Activated CD4-positive, alpha-beta memory T cell treated with anti-CD3 and anti-CD28 coated beads for 36 hours (primary cell): ENCODE measurements at regions not wholly inside any gene's neighbourhood (a gene's known extent, or its start where the extent isn't known, plus 50 kb on each side); places are given as distances from the start of the nearest gene placed in this dataset.

Source experiments
- CTCF ChIA-PET: fragments of 350-600 bp; sonication (Branson Sonifier 250); formaldehyde crosslinking; loops from one replicate; lab custom pipeline; 2021; ENCODE audit warnings: antibody characterized with exemption, inconsistent platforms; lab: Charles Lee
- POLR2A ChIA-PET: fragments of 350-600 bp; sonication (Branson Sonifier 250); formaldehyde crosslinking; loops from one replicate; lab custom pipeline; 2021; ENCODE audit warnings: antibody characterized with exemption; lab: Charles Lee
- DNase-seq: peaks from one replicate; pipeline ENCODE4 v3.0.0-alpha.2; 2020
- H3K27ac Mint-ChIP-seq: one replicate; pipeline ENCODE4 v1.8.0; 2021; ENCODE audit warnings: mixed read lengths
- H3K27me3 Mint-ChIP-seq: one replicate; pipeline ENCODE4 v1.8.0; 2021; ENCODE audit warnings: mixed read lengths
- H3K36me3 Mint-ChIP-seq: one replicate; pipeline ENCODE4 v1.8.0; 2021; ENCODE audit warnings: mixed read lengths
- H3K4me1 Mint-ChIP-seq: one replicate; pipeline ENCODE4 v1.8.0; 2021; ENCODE audit warnings: low read depth, mixed read lengths
- H3K4me3 Mint-ChIP-seq: one replicate; pipeline ENCODE4 v1.8.0; 2021; ENCODE audit warnings: mild to moderate bottlenecking, mixed read lengths
- H3K9me3 Mint-ChIP-seq: one replicate; pipeline ENCODE4 v1.8.0; 2021; ENCODE audit warnings: mixed read lengths
- intact Hi-C: fragments of 100-400 bp; cut with micrococcal nuclease; formaldehyde crosslinking; loops from one replicate; pipeline ENCODE4 v1.15.1; 2023

GRCh38 chr7:46549892-46550639 lies 629.0 kb upstream of the IGFBP3 start:
- peaks cover 3% of the 10 kb centered on the region for H3K9me3 Mint-ChIP-seq
- no peak overlapping the region for H3K4me3 Mint-ChIP-seq
- ChIA-PET CTCF (no interaction called here), POLR2A (no interaction called here)
- no peaks in the 10 kb centered on the region for H3K27me3 Mint-ChIP-seq
- no peaks in the 10 kb centered on the region for H3K4me1 Mint-ChIP-seq
- no peak overlapping the region for H3K27ac Mint-ChIP-seq
- intact Hi-C loops = no loop called here
- H3K36me3 Mint-ChIP-seq = no peaks in the 10 kb centered on the region
- no peak for DNase-seq

DNA sequence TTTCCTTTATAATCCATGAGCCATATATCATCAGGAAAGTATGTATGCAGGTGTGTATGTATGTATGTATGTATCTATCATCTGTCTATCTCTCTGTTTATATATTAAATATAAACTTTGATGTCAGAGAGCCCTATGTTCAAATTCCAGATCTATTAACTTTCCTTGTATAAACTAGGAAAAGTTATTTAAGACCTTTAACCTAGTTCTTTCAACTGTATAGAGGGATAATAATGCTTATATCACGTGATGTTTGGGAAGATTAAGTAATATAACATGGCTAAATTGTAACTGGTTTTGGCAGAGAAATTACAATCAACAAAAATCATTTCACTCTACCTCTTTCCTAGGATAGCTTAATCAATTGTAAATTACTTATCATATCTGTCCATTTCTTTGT lies 628.3 kb upstream of the IGFBP3 start:
- ChIA-PET POLR2A (no interaction called here), CTCF (no interaction called here)
- no peak overlapping the region for H3K4me3 Mint-ChIP-seq
- H3K27me3 Mint-ChIP-seq = no peaks in the 10 kb centered on the region
- intact Hi-C loops = no loop called here
- no peaks in the 10 kb centered on the region for H3K4me1 Mint-ChIP-seq
- DNase-seq = no peak
- no peaks in the 10 kb centered on the region for H3K36me3 Mint-ChIP-seq
- H3K9me3 Mint-ChIP-seq = peaks cover 3% of the 10 kb centered on the region
- no peak overlapping the region for H3K27ac Mint-ChIP-seq

GRCh38 chr7:46547044-46547443 lies 626.0 kb upstream of the IGFBP3 start:
- CTCF ChIA-PET = no interaction called here
- POLR2A ChIA-PET = no interaction called here

DNA sequence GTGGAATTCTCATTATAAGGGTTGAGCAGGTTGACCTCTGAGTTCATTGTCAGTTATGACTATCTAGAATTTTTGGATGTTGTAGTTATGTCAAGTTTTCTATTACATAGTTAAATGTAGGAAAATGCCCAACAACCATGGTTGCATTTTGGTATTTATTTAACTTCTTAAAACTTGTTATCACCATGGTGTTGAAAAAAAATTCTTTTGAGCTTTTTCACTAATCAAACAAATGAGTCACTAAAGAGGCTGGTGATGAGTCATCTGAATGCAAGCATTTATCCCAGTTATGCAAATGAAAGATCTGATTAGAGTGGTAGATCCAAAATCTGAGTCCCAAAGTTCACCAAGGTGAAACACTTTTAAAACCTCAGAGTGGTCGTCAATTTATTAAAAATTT lies 624.7 kb upstream of the IGFBP3 start:
- no peak overlapping the region for H3K27ac Mint-ChIP-seq
- CTCF ChIA-PET = no interaction called here

More at GRCh38 chr7:46547044-46547443, 626.0 kb upstream of the IGFBP3 start:
- no peaks in the 10 kb centered on the region for H3K4me1 Mint-ChIP-seq
- no peak overlapping the region for H3K27ac Mint-ChIP-seq
- intact Hi-C loops = no loop called here
- peaks cover 3% of the 10 kb centered on the region for H3K9me3 Mint-ChIP-seq
- no peaks in the 10 kb centered on the region for H3K27me3 Mint-ChIP-seq
- no peaks in the 10 kb centered on the region for H3K36me3 Mint-ChIP-seq
- H3K4me3 Mint-ChIP-seq = no peak overlapping the region
- no peak for DNase-seq

GRCh38 chr7:46544396-46545008 lies 623.4 kb upstream of the IGFBP3 start:
- no peaks in the 10 kb centered on the region for H3K36me3 Mint-ChIP-seq
- H3K27me3 Mint-ChIP-seq = no peaks in the 10 kb centered on the region
- POLR2A ChIA-PET = no interaction called here
- intact Hi-C loops = no loop called here
- no peaks in the 10 kb centered on the region for H3K4me1 Mint-ChIP-seq
- DNase-seq = no peak
- H3K9me3 Mint-ChIP-seq = no peaks in the 10 kb centered on the region
- no peak overlapping the region for H3K4me3 Mint-ChIP-seq
- CTCF ChIA-PET = no interaction called here
- H3K27ac Mint-ChIP-seq = no peak overlapping the region

More for the DNA sequence above, 624.7 kb upstream of the IGFBP3 start:
- intact Hi-C loops = no loop called here
- Mint-ChIP-seq H3K36me3 (no peaks in the 10 kb centered on the region), H3K4me1 (no peaks in the 10 kb centered on the region), H3K27me3 (no peaks in the 10 kb centered on the region), H3K9me3 (peaks cover 3% of the 10 kb centered on the region), H3K4me3 (no peak overlapping the region)
- DNase-seq = no peak
- POLR2A ChIA-PET = no interaction called here

GRCh38 chr7:46542076-46542475 lies 621.0 kb upstream of the IGFBP3 start:
- Mint-ChIP-seq H3K4me1 (no peaks in the 10 kb centered on the region), H3K36me3 (no peaks in the 10 kb centered on the region), H3K4me3 (no peak overlapping the region), H3K27me3 (no peaks in the 10 kb centered on the region), H3K27ac (no peak overlapping the region), H3K9me3 (no peaks in the 10 kb centered on the region)
- intact Hi-C loops = no loop called here
- CTCF ChIA-PET = no interaction called here
- no peak for DNase-seq
- POLR2A ChIA-PET = no interaction called here

- no peaks in the 10 kb centered on the region for H3K36me3 Mint-ChIP-seq
- POLR2A ChIA-PET = no interaction called here
- no peak for DNase-seq
- no peaks in the 10 kb centered on the region for H3K4me1 Mint-ChIP-seq
- H3K9me3 Mint-ChIP-seq = peaks cover 2% of the 10 kb centered on the region
- CTCF ChIA-PET = no interaction called here
- H3K27me3 Mint-ChIP-seq = no peaks in the 10 kb centered on the region
- intact Hi-C loops = no loop called here
- H3K27ac Mint-ChIP-seq = no peak overlapping the region
- H3K4me3 Mint-ChIP-seq = no peak overlapping the region
These were observed 618.9 kb upstream of the IGFBP3 start for GRCh38 chr7:46539892-46540483.

DNA sequence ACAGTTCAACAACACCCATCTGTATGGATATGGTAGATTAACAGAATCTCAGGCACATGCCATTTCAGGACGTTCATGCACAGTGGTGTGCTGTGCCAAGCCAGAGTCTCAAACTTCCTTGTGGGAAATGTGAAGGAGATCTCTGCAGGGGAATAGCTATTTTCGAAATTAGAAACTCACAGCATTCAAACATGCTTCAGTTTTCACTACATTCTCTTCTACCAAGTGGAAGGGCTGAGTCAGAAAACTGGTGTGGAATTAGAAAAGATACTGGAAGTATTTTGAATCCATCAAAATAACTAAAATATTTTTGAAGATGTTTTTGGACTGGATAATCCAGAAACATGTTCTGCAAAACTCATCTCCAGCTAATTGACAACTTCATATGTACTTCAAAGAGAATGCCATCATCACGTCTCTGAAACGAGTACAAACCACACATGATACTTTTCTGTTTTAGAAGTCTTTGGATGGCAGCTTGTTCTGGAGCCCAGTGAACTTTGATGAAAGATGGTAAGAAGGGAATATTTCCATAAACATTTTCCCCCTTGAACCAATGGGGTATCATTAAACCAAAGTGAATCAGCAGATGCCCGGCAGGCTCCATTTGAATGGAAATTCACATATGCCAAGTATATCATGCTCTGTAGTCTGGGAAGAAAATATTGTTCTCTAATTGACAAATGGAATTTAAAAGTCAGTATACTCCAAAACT lies 616.3 kb upstream of the IGFBP3 start:
- POLR2A ChIA-PET = no interaction called here
- Mint-ChIP-seq H3K27me3 (no peaks in the 10 kb centered on the region), H3K27ac (no peak overlapping the region), H3K4me3 (no peak overlapping the region), H3K9me3 (peaks cover 2% of the 10 kb centered on the region), H3K36me3 (no peaks in the 10 kb centered on the region), H3K4me1 (no peaks in the 10 kb centered on the region)
- intact Hi-C loops = no loop called here
- no peak for DNase-seq
- CTCF ChIA-PET = no interaction called here

DNA sequence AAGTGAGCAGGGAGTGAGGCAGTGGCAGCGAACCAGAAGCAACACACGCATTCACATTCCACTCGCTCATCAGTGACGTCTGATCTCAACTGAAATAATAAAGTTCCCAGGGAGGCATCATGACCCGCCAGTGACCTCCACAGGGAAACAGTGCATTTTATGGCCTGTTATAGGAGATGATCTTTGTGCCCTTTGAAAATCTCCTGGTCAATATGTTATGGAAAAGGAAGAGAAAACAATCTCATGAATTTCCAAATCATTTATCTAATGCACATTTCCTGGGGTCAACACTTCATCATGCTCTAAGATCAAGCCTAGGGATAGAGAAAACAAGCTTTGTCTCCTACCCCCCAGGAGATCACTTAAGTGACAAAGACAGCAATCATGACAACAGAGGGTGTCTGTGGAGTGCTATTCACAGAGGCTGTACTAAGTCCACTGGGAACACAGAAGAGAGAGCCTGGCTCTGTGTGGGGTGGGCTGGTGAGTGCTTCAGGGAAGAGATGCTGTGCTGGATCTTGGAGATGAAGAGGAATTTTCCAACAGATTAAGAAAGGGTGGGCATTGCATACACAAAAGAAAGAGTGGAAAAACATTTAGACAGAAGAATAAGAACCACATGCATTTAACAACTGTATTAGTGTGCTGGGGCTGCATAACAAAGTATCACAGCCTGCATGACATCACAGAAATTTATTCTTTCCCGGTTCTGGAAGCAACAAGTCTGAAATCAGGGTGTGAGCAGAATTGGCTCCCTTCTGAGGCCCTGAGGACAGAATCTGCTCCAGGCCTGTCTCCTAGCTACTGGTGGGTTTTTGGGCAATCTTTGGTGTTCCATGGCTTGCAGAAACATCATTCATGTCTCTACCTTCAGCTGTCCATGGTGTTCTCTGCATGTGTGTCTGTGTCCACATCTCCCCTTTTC lies 613.9 kb upstream of the IGFBP3 start:
- no peak overlapping the region for H3K27ac Mint-ChIP-seq
- intact Hi-C loops = no loop called here
- no peaks in the 10 kb centered on the region for H3K27me3 Mint-ChIP-seq
- no peak for DNase-seq
- H3K4me1 Mint-ChIP-seq = no peaks in the 10 kb centered on the region
- no peak overlapping the region for H3K4me3 Mint-ChIP-seq
- CTCF ChIA-PET = no interaction called here
- peaks cover 2% of the 10 kb centered on the region for H3K9me3 Mint-ChIP-seq
- no peaks in the 10 kb centered on the region for H3K36me3 Mint-ChIP-seq
- POLR2A ChIA-PET = no interaction called here

GRCh38 chr7:46533946-46534345 lies 612.9 kb upstream of the IGFBP3 start:
- no peaks in the 10 kb centered on the region for H3K4me1 Mint-ChIP-seq
- POLR2A ChIA-PET = no interaction called here
- H3K9me3 Mint-ChIP-seq = peaks cover 3% of the 10 kb centered on the region
- CTCF ChIA-PET = no interaction called here
- H3K27ac Mint-ChIP-seq = no peak overlapping the region
- no peaks in the 10 kb centered on the region for H3K27me3 Mint-ChIP-seq
- no peak overlapping the region for H3K4me3 Mint-ChIP-seq
- DNase-seq = no peak
- intact Hi-C loops = no loop called here
- H3K36me3 Mint-ChIP-seq = no peaks in the 10 kb centered on the region

DNA sequence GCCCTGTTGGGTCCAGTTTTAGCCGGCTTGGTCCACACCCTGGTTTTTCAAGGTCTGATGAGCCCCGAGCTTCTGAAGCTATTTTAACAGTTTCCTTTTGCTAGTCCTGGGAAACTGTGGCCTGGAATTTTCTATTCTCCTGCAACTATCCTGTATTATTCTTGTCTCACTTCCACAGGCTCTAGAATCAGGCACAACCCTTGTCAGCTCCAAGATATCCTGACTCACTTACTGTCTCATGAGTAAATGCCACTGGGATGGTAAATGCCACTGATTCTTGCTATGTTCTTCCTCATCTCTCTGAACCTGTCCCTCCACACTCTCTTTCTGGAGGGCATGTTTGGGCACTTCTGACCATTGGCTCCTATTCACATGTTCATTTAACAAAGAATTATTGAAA lies 611.5 kb upstream of the IGFBP3 start:
- Mint-ChIP-seq H3K27ac (no peak overlapping the region), H3K36me3 (no peaks in the 10 kb centered on the region), H3K27me3 (no peaks in the 10 kb centered on the region), H3K9me3 (peaks cover 14% of the 10 kb centered on the region), H3K4me3 (no peak overlapping the region), H3K4me1 (no peaks in the 10 kb centered on the region)
- ChIA-PET POLR2A (no interaction called here), CTCF (no interaction called here)
- DNase-seq = no peak
- intact Hi-C loops = no loop called here
